ENCODE measurements at regions not wholly inside any gene's neighbourhood (a gene's known extent, or its start where the extent isn't known, plus 50 kb on each side); places are given as distances from the start of the nearest gene placed in this dataset.
"Not testable (repeated sequence)": the region's sequence is repeated elsewhere in the genome, so short reads cannot be mapped to it uniquely, and the experiment has no call there.

- TF ChIP-seq, protein P1, sequence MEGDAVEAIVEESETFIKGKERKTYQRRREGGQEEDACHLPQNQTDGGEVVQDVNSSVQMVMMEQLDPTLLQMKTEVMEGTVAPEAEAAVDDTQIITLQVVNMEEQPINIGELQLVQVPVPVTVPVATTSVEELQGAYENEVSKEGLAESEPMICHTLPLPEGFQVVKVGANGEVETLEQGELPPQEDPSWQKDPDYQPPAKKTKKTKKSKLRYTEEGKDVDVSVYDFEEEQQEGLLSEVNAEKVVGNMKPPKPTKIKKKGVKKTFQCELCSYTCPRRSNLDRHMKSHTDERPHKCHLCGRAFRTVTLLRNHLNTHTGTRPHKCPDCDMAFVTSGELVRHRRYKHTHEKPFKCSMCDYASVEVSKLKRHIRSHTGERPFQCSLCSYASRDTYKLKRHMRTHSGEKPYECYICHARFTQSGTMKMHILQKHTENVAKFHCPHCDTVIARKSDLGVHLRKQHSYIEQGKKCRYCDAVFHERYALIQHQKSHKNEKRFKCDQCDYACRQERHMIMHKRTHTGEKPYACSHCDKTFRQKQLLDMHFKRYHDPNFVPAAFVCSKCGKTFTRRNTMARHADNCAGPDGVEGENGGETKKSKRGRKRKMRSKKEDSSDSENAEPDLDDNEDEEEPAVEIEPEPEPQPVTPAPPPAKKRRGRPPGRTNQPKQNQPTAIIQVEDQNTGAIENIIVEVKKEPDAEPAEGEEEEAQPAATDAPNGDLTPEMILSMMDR (conservative IDR thresholded peaks at IDR 0.05; ENCODE audit: low read depth, low read length): not testable (repeated sequence)
- TF ChIP-seq EZH2 (IDR thresholded peaks at IDR 0.05; ENCODE audit: borderline replicate concordance, low read depth, low read length, poor library complexity, severe bottlenecking): not testable (repeated sequence)
Observed at GRCh38 chr9:90536094-90536493, 106.5 kb downstream of the DIRAS2 start.
